Colonic mucosa (tissue), 4 donors: ENCODE measurements at regions not wholly inside any gene's neighbourhood (a gene's known extent, or its start where the extent isn't known, plus 50 kb on each side); places are given as distances from the start of the nearest gene placed in this dataset.

Experiments used
- DNase-seq: peaks from one replicate; pipeline ENCODE4 v3.0.0-alpha.2; 2020
- H3K27ac ChIP-seq: fragments of 200-600 bp; one replicate; pipeline ENCODE4 v1.8.0; 2021
- H3K27me3 ChIP-seq: fragments of 200-600 bp; one replicate; pipeline ENCODE4 v1.8.0; 2021
- H3K36me3 ChIP-seq: fragments of 200-600 bp; one replicate; pipeline ENCODE4 v1.8.0; 2021
- H3K4me1 ChIP-seq: fragments of 200-600 bp; one replicate; pipeline ENCODE4 v1.8.0; 2021; ENCODE audit warnings: mild to moderate bottlenecking
- H3K4me3 ChIP-seq: fragments of 200-600 bp; one replicate; pipeline ENCODE4 v1.8.0; 2021
- H3K9ac ChIP-seq, 2 donors: one replicate each; pipeline ENCODE4 v1.7.0; 2013; ENCODE audit warnings: control low read depth in 2 of 2, low read depth in 2 of 2, low read length in 2 of 2
- H3K9me3 ChIP-seq: fragments of 200-600 bp; one replicate; pipeline ENCODE4 v1.8.0; 2021
- CTCF ChIP-seq: fragments of 200-600 bp; IDR thresholded peaks from one replicate; pipeline ENCODE4 v1.8.0; 2022; ENCODE audit warnings: antibody characterized with exemption, mild to moderate bottlenecking
- intact Hi-C: fragments of 100-400 bp; cut with DNase I; formaldehyde crosslinking; loops from one replicate; pipeline ENCODE4 v1.14.1; 2022
- donor health status: healthy.
- donor health status: DM: no; HTN: no; CAD: no.
- donor health status: DM: no; HTN: no; CAD: no.

DNA sequence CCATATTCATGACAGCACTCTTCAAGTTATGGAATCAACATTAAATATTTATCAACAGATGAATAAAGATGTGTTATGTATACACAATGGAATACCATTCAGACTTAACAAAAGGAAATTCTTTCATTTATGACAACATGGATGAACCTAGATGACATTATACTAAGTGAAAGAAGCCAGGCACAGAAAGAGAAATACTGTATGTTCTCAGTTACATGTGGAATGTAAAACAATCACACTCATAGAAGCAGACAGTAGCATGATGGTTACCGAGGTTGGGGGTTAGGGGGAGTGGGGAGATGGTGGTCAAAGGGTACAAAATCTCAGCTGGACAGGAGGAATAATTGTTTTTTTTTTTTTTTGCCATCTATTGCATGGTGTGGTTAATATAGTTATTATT lies 431.9 kb downstream of the DMAC1 start:
- Histone ChIP-seq H3K4me3 (no peak overlapping the region), H3K4me1 (no peaks in the 10 kb centered on the region), H3K27me3 (no peaks in the 10 kb centered on the region), H3K9me3 (no peaks in the 10 kb centered on the region), H3K9ac (no peak overlapping the region), H3K36me3 (no peaks in the 10 kb centered on the region), H3K27ac (no peak overlapping the region)
- intact Hi-C loops = no loop called here
- DNase-seq = no peak
- TF ChIP-seq CTCF = no peak

GRCh38 chr9:7366121-7366520 lies 433.5 kb downstream of the DMAC1 start:
- TF ChIP-seq CTCF = no peak
- Histone ChIP-seq H3K9me3 (no peaks in the 10 kb centered on the region), H3K27ac (no peak overlapping the region), H3K4me3 (no peak overlapping the region), H3K27me3 (no peaks in the 10 kb centered on the region), H3K9ac (no peak overlapping the region), H3K36me3 (no peaks in the 10 kb centered on the region), H3K4me1 (no peaks in the 10 kb centered on the region)
- DNase-seq = no peak
- intact Hi-C loops = no loop called here

GRCh38 chr9:7363777-7364477 lies 435.7 kb downstream of the DMAC1 start:
- no peak overlapping the region for H3K4me3 ChIP-seq
- no peak overlapping the region for H3K9ac ChIP-seq
- no peak overlapping the region for H3K27ac ChIP-seq
- TF ChIP-seq CTCF = no peak
- DNase-seq = no peak
- no peaks in the 10 kb centered on the region for H3K4me1 ChIP-seq
- H3K27me3 ChIP-seq = no peaks in the 10 kb centered on the region
- H3K36me3 ChIP-seq = no peaks in the 10 kb centered on the region
- H3K9me3 ChIP-seq = no peaks in the 10 kb centered on the region
- intact Hi-C loops = no loop called here

GRCh38 chr9:7360513-7360912 lies 439.1 kb downstream of the DMAC1 start:
- Histone ChIP-seq H3K9ac (no peak overlapping the region), H3K27me3 (no peaks in the 10 kb centered on the region), H3K9me3 (no peaks in the 10 kb centered on the region), H3K4me3 (no peak overlapping the region), H3K4me1 (no peaks in the 10 kb centered on the region), H3K27ac (no peak overlapping the region), H3K36me3 (no peaks in the 10 kb centered on the region)
- no peak for DNase-seq
- intact Hi-C loops = no loop called here
- no peak for TF ChIP-seq CTCF

DNA sequence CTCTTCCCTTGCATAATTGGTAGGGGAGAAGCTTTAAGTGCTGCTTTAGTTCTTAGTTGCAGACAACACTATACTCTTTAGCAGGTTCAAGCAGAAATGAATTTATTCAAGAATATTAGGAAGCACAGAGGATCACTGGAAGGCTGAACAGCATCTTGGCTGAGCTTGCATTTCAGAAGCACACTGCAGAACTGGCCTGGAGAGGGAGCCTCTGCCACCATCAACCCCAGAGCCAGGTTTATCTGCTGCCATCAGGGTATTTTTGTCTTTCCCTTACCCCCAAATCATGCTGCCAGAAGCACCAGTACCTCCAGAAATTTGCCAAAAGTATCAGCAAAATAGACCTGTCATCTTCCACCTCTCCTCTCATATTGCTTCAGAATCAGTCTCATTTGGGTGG lies 440.7 kb downstream of the DMAC1 start:
- TF ChIP-seq CTCF = no peak
- intact Hi-C loops = no loop called here
- Histone ChIP-seq H3K9me3 (no peaks in the 10 kb centered on the region), H3K27ac (no peak overlapping the region), H3K4me1 (no peaks in the 10 kb centered on the region), H3K9ac (no peak overlapping the region), H3K27me3 (no peaks in the 10 kb centered on the region), H3K36me3 (no peaks in the 10 kb centered on the region), H3K4me3 (no peak overlapping the region)
- DNase-seq = no peak
